ENCODE measurements at regions not wholly inside any gene's neighbourhood (a gene's known extent, or its start where the extent isn't known, plus 50 kb on each side); places are given as distances from the start of the nearest gene placed in this dataset.

GRCh38 chr12:127293507-127294310 lies 973.3 kb upstream of the TMEM132C start:
- DNase-seq (ENCODE audit: low read depth in 2 of 2): peak; percentile 12 to 23

- DNase-seq (ENCODE audit: low read depth in 2 of 2): no peak
Observed at GRCh38 chr12:127294651-127295210, 972.2 kb upstream of the TMEM132C start.

- DNase-seq (ENCODE audit: low read depth in 2 of 2): no peak
Observed at GRCh38 chr12:127295630-127296029, 971.3 kb upstream of the TMEM132C start.

GRCh38 chr12:127296591-127296990 lies 970.4 kb upstream of the TMEM132C start:
- DNase-seq (ENCODE audit: low read depth in 2 of 2): no peak

- DNase-seq (ENCODE audit: low read depth in 2 of 2): no peak
Observed at GRCh38 chr12:127297327-127297726, 969.6 kb upstream of the TMEM132C start.

GRCh38 chr12:127300075-127300474 lies 966.9 kb upstream of the TMEM132C start:
- no peak for DNase-seq (ENCODE audit: low read depth in 2 of 2)

- no peak for DNase-seq (ENCODE audit: low read depth in 2 of 2)
Observed at GRCh38 chr12:127300753-127301152, 966.2 kb upstream of the TMEM132C start.

- DNase-seq (ENCODE audit: low read depth in 2 of 2): no peak
Observed at GRCh38 chr12:127301876-127302275, 965.1 kb upstream of the TMEM132C start.

- no peak for DNase-seq (ENCODE audit: low read depth in 2 of 2)
Observed at GRCh38 chr12:127304751-127305725, 961.9 kb upstream of the TMEM132C start.

- DNase-seq (ENCODE audit: low read depth in 2 of 2): no peak
Observed at GRCh38 chr12:127306604-127307215, 960.3 kb upstream of the TMEM132C start.

- DNase-seq (ENCODE audit: low read depth in 2 of 2): no peak
Observed at GRCh38 chr12:127307528-127307927, 959.4 kb upstream of the TMEM132C start.

GRCh38 chr12:127308148-127308547 lies 958.8 kb upstream of the TMEM132C start:
- no peak for DNase-seq (ENCODE audit: low read depth in 2 of 2)

- DNase-seq (ENCODE audit: low read depth in 2 of 2): no peak
Observed at GRCh38 chr12:127310548-127310947, 956.4 kb upstream of the TMEM132C start.

- DNase-seq (ENCODE audit: low read depth in 2 of 2): no peak
Observed at GRCh38 chr12:127311720-127312364, 955.1 kb upstream of the TMEM132C start.

- no peak for DNase-seq (ENCODE audit: low read depth in 2 of 2)
Observed at GRCh38 chr12:127324681-127325080, 942.3 kb upstream of the TMEM132C start.

GRCh38 chr12:127327986-127328385 lies 939.0 kb upstream of the TMEM132C start:
- no peak for DNase-seq (ENCODE audit: low read depth in 2 of 2)

GRCh38 chr12:127328867-127329266 lies 938.1 kb upstream of the TMEM132C start:
- no peak for DNase-seq (ENCODE audit: low read depth in 2 of 2)

- DNase-seq (ENCODE audit: low read depth in 2 of 2): no peak
Observed at GRCh38 chr12:127334365-127334764, 932.6 kb upstream of the TMEM132C start.

GRCh38 chr12:127334912-127335644 lies 931.9 kb upstream of the TMEM132C start:
- DNase-seq (ENCODE audit: low read depth in 2 of 2): no peak

GRCh38 chr12:127336416-127336815 lies 930.6 kb upstream of the TMEM132C start:
- DNase-seq (ENCODE audit: low read depth in 2 of 2): no peak

GRCh38 chr12:127339065-127339464 lies 927.9 kb upstream of the TMEM132C start:
- DNase-seq (ENCODE audit: low read depth in 2 of 2): no peak
